ENCODE measurements at regions not wholly inside any gene's neighbourhood (a gene's known extent, or its start where the extent isn't known, plus 50 kb on each side); places are given as distances from the start of the nearest gene placed in this dataset.
"Not testable (repeated sequence)": the region's sequence is repeated elsewhere in the genome, so short reads cannot be mapped to it uniquely, and the experiment has no call there.

- DNase-seq, result no peak
Observed at GRCh38 chr17:34771891-34772290, 189.4 kb downstream of the CCT6B start.

GRCh38 chr17:34770586-34770985, 190.7 kb downstream of the CCT6B start:
- no peak for DNase-seq

GRCh38 chr17:34769899-34770298, 190.5 kb downstream of the TMEM132E start:
- no peak for DNase-seq

- DNase-seq, result no peak
Observed at GRCh38 chr17:34769049-34769448, 189.7 kb downstream of the TMEM132E start.

DNA sequence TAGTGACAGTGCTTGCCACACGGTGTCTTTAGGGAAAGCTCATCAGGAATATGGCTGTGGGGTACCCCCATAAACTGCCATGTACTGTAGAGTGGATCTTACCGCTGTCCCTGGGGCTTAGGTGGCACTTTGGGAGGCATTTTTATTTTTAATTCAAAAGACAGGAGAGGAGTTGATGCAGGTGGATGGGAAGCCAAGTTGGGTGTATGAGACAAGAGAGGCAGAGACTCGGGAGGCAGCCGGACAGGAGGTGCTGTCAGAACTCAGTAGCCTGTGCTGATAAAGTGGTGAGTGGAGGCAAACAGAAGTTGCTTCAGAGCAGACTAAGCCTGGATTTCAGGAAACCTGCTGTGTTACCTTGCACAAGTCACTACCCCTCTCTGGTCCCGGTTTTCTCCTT, 185.9 kb downstream of the TMEM132E start:
- DNase-seq, result no peak

- DNase-seq, result no peak
Observed at GRCh38 chr17:34764716-34765115, 185.3 kb downstream of the TMEM132E start.

GRCh38 chr17:34763728-34764665, 184.6 kb downstream of the TMEM132E start:
- no peak for DNase-seq

DNA sequence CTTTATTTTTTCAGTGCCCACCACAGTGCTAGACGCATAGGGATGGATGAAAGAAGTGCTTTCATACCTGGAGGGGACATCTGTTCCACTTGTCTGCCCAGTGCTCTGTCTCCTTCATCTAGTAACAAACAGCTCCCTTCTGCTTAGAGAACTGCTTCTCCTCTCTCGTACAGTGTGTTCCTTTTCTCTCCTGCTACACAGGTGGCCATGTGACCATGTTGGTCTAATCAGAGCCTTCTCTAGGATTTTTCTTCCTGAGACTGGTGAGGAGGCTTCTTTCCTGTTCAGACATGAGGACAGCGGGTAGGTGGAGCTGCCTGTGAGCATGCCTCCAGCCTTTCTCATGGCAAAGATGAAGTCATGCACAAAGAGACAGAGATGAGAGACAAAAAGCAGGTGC, 182.7 kb downstream of the TMEM132E start:
- DNase-seq, result no peak

DNA sequence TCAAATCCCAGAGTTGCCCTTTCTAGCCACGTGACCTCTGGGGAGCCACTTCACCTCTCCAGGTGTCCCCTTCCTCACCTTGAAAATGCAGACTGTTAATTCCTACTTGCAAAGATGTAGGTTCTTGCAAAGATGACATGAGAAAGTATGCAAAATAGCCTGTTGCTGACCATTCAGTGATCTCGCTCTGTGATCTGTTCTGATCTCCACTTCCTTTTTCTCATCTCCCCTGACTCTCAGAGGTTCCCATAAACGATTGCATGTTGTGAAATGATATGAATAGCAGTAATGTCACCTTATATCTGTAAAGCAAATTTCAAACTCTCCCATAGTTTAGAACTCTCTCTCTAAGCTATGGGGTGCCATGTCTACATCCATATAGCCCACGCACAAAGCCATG, 182.3 kb downstream of the TMEM132E start:
- DNase-seq, result no peak

GRCh38 chr17:34760931-34761495, 181.6 kb downstream of the TMEM132E start:
- DNase-seq, result no peak

DNA sequence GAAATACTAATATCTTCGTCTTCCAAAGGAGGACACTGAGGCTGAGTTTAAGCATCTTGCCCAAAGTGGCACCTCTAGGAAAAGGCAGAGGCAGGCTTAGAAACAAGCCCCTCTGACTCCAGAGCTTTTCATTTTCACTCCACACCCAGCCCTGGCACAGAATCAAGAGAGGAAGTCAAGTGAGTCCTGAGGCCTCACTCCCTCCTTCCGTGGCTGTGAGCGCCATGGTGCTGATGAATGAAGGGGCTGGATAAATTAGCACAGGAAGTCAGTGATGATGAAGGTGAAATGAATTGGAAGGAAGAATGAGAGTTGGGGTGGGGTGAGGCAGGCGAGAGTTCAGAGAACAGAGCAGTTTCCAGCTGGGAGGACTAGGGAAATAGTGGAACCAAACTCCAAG, 179.3 kb downstream of the TMEM132E start:
- no peak for DNase-seq

DNA sequence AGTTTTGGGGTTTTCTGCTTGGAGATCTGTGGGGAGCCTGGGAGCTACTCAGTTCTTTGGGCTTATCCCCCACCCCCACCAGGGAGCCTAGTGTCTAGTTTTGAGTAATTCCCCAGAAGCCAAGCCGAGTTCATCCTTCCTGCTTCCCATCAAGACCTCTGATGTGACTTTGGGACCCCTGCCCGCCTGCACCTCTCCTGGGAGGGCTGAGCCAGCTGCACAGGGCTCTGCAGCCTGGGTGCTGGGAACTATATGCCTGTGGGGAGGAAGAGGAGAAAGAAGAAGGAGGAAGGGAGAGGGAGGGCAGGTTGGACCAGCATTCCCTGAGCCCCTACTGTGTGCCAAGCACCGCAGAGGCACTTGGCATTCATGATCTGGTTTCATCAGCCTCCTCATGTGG, 178.9 kb downstream of the TMEM132E start:
- DNase-seq, result no peak

DNA sequence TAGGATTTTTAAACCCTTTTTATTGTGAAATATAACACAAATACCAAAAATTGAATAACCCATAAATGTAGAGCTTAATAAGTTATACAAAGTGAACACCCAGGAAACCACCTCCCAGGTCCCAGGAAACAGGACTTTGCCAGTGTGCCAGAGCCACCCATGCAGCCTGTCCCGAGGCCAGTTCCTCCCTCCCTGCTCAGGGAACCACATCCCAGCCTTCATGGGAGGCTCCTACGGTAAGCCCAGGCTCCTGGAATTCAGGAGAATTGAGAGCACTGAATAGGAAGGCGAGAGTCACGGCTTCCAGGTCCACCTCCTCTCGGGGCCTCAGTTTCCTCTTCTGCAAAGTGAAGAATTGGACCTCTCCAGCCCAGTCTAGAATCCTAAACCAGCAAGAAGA, 178.2 kb downstream of the TMEM132E start:
- no peak for DNase-seq

- DNase-seq, result no peak
Observed at GRCh38 chr17:34757106-34757505, 177.7 kb downstream of the TMEM132E start.

GRCh38 chr17:34756637-34757021, 177.2 kb downstream of the TMEM132E start:
- DNase-seq, result no peak

DNA sequence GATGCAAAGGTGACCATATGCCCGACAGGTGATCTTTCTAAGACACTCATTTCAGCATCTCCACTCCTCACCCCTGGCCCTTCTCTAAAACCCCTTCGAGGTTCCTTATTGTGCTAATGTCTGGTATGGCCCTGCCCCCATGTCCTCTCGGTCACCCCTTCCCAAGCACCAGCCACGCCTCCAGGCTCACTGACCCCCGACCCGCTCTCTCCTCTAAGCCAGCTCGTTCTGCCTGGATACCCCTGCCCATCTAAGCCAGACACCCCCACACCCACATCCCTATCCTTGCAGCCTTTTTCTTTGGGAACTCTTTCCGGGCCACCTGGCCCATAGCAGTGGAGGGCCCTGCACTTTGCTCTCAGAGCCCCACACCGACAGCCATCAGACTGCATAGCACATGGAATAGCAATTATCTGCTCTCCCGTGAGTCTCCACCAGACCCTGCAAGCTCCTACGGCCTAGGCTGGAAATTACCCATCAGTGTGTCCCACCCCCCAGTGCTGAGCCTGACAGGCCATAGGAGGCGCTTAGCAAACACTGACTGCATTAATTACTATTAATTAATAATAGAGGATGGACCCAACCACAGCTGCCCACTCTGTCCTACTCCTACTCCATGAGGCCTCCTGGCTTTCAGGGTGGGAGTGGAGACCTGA, 176.7 kb downstream of the TMEM132E start:
- no peak for DNase-seq

GRCh38 chr17:34755371-34755770, 176.0 kb downstream of the TMEM132E start:
- no peak for DNase-seq

- no peak for DNase-seq
Observed at GRCh38 chr17:34750004-34750403, 170.6 kb downstream of the TMEM132E start.

DNA sequence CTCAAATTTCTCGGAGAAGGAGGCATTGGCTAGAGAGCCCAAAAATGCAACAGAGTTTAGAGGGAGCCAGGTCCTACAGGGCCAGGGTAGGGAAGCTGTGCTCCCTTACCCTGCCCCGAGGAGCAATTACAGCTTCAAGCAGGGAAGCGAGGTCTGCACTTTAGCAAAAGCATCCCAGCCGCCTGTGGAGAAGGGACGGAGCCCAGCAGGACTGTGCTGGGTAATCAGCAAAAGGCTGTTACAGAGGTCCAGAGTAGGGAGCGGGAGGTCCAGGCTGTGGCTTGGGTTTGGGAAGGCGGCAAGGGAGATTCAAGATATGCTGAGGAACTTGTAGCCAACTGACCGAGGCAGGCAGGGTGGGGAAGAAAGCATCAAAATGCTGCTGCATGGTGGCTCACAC, 162.6 kb downstream of the TMEM132E start:
- DNase-seq, result no peak

GRCh38 chr17:34740565-34741520, 161.5 kb downstream of the TMEM132E start:
- DNase-seq, result no peak

- DNase-seq, result no peak
Observed at GRCh38 chr17:34739386-34739785, 160.0 kb downstream of the TMEM132E start.

DNA sequence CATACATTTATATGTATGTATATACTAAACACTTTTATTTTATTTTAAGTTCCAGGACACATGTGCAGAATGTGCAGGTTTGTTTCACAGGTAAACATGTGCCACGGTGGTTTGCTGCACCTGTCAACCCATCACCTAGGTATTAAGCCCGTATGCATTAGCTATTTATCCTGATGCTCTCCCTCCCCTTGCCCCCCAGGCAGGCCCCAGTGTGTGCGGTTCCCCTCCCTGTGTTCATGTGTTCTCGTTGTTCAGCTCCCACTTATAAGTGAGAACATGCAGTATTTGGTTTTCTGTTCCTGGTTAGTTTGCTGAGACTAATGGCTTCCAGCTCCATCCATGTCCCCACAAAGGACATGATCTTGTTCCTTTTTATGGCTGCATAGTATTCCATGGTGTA, 158.3 kb downstream of the TMEM132E start:
- DNase-seq, result not testable (repeated sequence)

GRCh38 chr17:34736611-34737010, 157.2 kb downstream of the TMEM132E start:
- DNase-seq, result no peak

Measured in NCI-H2081 (cell line).